Neural progenitor cell (in vitro differentiated cells): ENCODE measurements at regions not wholly inside any gene's neighbourhood (a gene's known extent, or its start where the extent isn't known, plus 50 kb on each side); places are given as distances from the start of the nearest gene placed in this dataset.

Source experiments
- EZH2 ChIP-seq: fragments of 200-600 bp; sonication (generic); IDR thresholded peaks from 2 replicates; pipeline ENCODE4 v1.6.1; 2017; ENCODE audit warnings: antibody characterized with exemption, mild to moderate bottlenecking, moderate library complexity
- EZH2phosphoT487 ChIP-seq: fragments of 200-600 bp; sonication (generic); IDR thresholded peaks from 2 replicates; pipeline ENCODE4 v1.6.1; 2017; ENCODE audit warnings: antibody characterized with exemption
- TF ChIP-seq, protein P1 (sequence below): fragments of 200-600 bp; sonication (generic); IDR thresholded peaks from 2 replicates; pipeline ENCODE4 v1.5.1; 2017; ENCODE audit warnings: antibody characterized with exemption, mild to moderate bottlenecking

DNA sequence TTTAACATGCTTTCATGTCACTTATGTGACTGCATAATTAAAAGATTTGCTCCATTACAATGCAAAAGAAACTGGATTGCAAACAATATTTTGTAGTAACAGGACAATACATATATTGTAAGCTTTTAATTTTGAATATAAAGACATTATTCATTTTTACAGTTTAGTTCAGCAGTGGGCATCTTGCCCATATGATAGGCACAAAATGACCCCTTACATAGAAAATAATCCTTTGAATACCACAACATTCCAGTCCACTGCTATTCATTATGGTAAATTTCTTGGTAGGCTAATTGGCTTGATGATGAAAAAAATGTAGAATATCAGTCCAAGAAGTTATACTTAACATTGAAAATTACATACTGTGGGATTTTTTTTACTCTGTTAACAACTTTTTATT lies 74.1 kb upstream of the LAMA2 start:
- TF ChIP-seq, protein P1, sequence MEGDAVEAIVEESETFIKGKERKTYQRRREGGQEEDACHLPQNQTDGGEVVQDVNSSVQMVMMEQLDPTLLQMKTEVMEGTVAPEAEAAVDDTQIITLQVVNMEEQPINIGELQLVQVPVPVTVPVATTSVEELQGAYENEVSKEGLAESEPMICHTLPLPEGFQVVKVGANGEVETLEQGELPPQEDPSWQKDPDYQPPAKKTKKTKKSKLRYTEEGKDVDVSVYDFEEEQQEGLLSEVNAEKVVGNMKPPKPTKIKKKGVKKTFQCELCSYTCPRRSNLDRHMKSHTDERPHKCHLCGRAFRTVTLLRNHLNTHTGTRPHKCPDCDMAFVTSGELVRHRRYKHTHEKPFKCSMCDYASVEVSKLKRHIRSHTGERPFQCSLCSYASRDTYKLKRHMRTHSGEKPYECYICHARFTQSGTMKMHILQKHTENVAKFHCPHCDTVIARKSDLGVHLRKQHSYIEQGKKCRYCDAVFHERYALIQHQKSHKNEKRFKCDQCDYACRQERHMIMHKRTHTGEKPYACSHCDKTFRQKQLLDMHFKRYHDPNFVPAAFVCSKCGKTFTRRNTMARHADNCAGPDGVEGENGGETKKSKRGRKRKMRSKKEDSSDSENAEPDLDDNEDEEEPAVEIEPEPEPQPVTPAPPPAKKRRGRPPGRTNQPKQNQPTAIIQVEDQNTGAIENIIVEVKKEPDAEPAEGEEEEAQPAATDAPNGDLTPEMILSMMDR, result no peak
- TF ChIP-seq EZH2 (no peak), EZH2phosphoT487 (no peak)
